SK-MEL-5 (cell line): ENCODE measurements at regions not wholly inside any gene's neighbourhood (a gene's known extent, or its start where the extent isn't known, plus 50 kb on each side); places are given as distances from the start of the nearest gene placed in this dataset.

ENCODE experiments used
- DNase-seq: peaks from one replicate; pipeline ENCODE4 v3.0.0-alpha.2; 2016; ENCODE audit warnings: low read depth, low spot score
- in situ Hi-C: cut with HindIII; loops from 2 replicates; pipeline ENCODE4 v1.10.0; 2016; ENCODE audit warnings: low sequenced_read_pairs, high pct_unique_total_duplicates, low pct_unique_long_range_greater_than_20kb

DNA sequence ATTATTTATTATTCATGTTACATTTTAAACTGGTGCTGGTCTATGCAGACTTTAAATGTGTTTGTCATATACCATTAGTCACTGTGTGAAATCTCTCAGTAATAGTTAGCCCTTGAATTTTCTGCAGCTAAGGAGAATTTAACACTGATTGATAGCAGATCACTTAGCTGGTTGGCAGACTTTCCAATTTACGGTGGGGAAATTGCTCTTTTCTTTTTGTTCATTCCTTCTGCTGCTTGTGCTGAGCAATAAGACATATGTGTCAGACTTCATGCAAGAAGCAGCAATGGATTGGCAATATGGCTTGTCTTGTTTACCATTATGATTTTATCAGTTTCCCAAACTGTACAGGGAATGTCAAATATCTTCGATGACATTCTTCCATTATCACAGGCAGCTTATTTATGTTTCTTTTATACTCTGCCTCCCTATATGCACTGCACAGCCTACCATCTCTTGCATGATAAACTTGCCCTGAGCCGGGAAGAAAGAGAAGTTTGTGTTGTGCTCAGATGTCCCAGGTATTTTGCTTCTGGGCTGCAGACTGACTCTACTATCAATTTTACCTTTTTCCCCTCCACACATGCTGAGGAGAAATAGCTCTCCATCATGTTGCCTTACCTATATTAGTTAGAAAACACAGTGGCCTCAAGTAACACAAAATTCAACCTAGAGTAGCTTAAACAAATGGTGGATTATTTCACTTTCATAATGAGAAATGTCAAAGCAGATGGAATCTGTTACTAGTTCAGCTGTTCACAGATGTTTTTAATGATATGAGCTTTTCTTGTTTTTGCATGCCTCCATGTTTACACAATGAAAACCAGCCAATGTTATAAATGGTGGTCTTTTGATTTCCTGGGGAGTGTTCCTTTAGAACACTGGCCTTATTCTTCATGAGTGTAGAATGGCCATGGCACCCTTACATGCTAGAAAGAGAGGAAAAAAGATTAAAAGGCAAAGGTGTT, 968.1 kb upstream of the GOT2 start:
- in situ Hi-C loops, result no loop called here
- no peak for DNase-seq

DNA sequence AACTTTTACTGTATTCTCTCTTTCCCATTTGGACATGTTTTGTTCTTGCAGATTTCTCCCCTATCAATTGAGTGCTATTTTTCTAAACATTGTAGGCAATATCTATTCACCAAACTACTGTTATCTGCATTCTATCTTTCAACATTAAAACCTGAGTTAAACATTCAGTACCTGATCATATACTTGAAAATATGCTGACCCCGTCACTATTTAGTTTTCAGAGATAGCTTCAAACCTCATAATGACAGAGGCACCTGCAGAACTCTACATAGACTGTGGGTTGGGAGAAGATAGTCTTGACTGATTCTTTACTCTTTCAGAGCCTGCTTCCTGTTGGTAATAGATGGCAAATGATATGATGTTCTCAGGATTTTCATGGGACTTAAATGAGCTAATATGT, 965.7 kb upstream of the GOT2 start:
- in situ Hi-C loops, result no loop called here

DNA sequence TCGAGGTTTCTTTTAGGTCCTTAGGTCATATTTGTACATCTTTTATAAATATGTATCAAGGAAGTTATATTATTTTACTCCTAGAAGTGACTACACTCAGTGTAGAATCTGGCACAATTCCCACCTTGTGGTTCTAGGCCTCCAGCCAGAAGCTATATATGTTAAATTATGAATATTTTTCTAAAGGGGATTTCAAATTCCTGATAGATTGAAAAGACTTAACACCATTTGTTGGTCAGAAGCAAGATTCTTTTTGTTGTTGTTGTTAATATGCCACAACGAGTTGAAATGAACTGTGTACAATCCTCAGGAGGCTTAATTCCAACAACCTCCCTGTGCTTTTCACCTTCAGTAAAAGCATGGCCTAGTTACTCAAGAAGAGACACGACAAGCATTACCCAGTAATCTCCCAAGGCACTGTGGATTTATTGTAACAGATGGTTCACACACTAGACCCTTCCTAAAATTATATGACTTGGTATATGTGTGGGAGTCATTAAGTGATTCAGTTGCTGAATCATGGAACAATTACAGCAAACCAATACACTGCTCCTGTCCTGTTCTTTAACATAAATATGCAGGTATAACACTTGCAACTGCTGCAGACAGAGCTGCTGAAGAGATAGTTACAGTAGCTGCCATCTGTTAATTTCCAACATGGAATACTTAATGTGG, 964.4 kb upstream of the GOT2 start:
- no peak for DNase-seq

More for the DNA sequence above, 965.7 kb upstream of the GOT2 start:
- no peak for DNase-seq

DNA sequence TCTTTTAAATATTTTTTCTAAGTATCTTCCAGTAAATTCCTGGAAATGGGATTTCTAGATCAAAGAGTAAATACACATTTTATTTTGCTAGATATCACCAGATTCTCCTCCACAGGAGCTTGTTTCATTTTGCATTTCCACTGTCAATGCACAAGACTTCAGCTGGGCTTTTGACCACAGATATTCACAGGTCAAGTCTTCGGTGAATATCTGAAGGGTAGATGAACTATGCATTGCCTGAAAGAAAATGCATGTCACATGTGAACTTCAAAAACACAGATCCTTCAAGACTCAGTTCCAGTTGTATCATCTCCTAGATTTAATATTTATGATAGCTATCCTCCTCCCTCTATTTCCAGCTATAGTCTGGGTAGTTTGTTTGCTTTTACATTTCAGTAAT, 963.6 kb upstream of the GOT2 start:
- in situ Hi-C loops, result no loop called here

More for the DNA sequence above, 964.4 kb upstream of the GOT2 start:
- in situ Hi-C loops, result no loop called here

DNA sequence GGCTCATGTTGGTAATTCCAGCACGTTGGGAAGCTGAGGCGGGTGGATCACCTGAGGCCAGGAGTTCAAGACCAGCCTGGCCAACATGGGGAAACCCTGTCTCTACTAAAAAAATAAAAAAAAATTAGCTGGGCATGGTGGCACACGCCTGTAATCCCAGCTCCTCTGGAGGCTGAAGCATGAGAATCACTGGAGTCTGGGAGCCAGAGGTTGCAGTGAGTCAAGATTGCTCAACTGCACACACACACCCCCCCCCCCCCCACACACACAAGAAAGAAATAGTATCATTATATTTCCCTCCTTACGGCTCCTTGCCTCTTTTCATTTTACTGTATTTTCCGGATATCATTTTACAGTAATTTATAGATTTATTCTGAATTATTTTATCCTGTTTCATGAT, 963.1 kb upstream of the GOT2 start:
- in situ Hi-C loops, result no loop called here
- no peak for DNase-seq

More for the DNA sequence above, 963.6 kb upstream of the GOT2 start:
- no peak for DNase-seq

DNA sequence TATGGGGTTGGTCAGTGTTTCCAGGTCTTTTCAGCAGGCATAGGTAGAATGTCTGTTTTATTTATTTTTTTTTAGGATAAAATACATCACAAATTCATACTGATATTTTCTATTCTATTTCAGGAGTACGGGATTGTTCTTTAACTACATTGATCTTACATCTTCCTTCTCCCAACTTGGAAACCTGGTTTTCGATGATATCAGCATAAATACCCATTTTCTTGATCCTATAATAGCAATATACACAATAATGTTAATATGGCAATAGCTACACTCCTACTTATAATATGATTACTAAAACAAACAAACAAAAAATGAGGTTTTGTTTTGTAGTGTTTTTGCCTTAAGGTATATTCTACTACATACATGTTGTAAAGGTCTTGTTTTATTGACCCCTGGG, 962.4 kb upstream of the GOT2 start:
- no peak for DNase-seq

DNA sequence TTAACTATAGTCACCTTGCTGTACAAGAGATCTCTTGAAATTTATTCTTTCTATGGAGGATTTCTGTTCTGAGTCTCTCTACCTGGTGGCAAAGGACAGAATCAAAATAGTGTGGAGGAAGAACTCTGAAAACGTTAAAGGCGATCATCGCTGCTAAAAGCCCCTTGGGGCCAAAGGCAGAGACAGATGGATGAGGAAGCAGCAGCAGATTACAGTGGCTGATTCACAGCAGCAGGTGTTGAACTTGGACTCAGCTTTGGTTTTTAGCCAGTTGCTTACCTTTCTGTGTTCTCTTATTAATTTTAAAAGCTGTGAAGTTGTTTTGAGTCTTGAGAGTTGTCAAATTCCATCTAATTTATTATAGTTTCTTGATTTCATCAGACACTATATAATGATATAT, 956.1 kb upstream of the GOT2 start:
- DNase-seq, result no peak
- in situ Hi-C loops, result no loop called here

More for the DNA sequence above, 962.4 kb upstream of the GOT2 start:
- in situ Hi-C loops, result no loop called here

DNA sequence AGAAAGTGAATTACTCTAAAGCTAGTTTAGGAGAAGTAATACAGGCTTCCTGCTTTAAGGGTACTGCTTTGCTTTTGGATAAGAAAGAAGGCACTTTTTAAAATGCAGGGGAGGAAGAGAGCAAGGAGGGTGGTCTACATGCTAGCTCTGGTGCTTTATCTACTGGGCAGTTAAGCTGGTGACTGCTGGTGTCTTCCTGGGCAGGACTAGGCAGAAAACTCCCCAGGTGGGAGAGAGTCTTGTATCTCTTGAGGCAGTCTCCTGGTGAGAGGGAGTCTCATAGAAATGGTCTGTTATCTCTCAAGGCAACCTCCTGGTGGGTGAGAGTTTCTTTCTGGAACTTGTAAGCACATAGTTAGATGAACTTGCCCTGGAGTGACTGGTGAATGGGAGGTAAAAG, 953.9 kb upstream of the GOT2 start:
- in situ Hi-C loops, result no loop called here
- DNase-seq, result no peak

DNA sequence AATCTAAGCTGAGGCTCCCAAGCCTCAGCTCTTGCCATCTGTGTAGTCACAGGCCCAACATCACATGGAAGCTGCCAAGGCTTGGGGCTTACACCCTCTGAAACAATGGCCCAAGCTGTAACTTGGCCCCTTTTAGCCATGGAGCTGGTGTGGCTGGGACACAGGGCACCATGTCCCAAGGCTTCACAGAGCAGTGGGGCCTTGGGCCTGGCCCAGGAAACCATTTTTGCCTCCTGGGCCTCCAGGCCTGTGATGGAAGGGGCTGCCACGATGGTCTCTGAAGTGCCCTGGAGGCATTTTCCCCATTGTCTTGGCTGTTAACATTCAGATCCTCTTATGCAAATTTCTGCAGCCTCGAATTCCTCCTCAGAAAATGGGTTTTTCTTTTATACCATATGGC, 952.3 kb upstream of the GOT2 start:
- in situ Hi-C loops, result no loop called here

DNA sequence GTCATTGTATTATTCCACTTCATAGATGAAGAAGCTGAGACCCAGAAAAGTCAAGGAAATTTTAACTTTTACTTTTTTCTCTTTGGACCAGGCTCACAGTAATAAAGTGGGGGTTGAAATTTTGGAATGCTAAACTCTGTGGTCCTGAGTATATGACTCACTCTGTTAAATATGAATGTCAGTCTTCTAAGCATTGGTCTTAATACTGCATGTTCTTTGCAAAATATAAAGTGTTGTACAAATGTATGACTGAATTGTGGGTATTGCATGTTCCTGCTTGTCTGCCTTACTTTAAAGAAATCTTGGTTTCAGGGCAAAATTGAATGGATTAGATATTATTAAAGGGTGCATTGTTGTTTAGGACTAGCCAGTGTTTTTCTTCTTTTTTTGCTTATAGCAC, 950.8 kb upstream of the GOT2 start:
- in situ Hi-C loops, result no loop called here
- DNase-seq, result no peak

More for the DNA sequence above, 952.3 kb upstream of the GOT2 start:
- no peak for DNase-seq

DNA sequence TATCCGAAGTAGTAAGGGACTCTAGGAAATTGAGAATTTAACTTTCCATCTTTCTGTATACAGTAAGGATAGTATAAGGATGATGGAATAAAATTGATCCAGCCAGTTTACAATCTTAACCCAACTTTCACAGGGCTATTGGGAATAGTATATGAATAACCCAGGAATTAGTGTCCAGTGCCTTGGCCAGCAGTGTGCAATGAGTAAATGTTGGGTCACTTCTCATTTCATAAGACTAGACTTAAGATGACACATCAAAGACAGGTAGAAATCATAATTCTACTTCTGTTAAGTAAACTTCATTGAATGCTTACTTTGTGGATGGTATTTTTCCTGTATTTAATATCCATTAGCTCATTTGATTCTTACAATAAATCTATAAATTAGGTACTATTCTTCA, 949.6 kb upstream of the GOT2 start:
- no peak for DNase-seq
- in situ Hi-C loops, result no loop called here

DNA sequence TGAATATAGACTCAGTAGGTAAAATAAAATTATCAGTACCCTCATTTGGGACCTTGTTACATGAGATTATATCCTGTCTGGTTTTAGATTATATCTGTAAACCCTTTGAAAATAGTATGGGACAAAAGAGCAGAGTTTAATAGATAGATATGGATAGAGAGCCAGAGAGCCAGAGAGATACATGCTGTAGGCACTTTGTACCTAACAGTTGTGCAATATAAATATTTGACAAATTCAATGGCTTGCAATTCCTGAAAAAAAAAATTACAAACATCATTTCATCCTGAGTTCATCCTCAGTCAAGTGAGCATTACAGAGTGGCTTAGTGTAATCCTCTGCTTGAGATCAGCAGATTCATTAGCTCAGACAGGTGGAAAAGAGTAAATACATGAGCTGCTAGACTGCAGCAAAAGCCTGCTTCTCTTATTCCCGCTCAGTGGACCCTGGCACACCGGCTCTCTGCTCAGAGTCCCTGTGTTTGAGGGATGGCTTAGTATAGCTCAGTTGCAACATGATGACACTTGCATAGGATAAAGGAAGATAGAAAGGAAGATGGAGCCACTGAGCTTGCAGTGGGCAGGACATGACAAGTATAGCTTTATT, 931.6 kb upstream of the GOT2 start:
- in situ Hi-C loops, result no loop called here

DNA sequence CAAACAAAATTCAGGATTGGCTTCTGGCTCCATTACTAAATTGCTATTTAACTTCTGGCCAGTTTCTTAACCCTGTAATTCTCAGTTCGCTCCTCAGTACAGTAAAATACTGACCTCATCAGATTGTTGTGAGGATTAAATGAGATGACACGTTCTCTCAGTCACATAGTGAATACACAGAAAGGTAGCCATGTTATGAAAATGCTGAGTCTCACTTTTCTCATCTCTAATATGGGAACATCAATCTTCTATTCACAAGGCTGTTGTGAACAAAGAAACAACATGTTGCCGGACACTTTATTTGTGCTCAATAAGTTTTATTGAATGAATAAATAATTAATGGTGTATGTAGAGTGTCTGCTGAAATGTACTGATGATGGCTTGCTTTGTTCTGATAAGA, 924.5 kb upstream of the GOT2 start:
- in situ Hi-C loops, result no loop called here
- DNase-seq, result no peak

More for the DNA sequence above, 931.6 kb upstream of the GOT2 start:
- no peak for DNase-seq

DNA sequence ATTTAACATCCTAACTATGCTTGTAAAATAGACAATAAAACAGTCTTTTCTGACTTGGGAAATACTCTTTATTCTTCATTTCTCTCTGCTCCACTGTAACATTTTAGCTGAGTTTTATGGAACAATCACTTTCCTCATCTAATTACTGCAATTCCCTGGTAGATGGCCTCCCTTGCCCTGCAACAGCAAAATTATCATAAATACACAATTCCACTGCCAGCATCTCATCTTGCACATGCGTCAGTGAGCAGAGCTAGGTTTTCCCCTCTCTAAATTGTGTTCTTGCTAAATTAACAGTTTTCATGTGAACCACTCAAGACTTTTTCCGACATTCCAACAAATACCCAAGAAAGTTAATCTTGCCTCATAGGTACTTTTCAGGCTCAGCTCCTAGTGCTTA, 920.9 kb upstream of the GOT2 start:
- DNase-seq, result no peak
- in situ Hi-C loops, result no loop called here

DNA sequence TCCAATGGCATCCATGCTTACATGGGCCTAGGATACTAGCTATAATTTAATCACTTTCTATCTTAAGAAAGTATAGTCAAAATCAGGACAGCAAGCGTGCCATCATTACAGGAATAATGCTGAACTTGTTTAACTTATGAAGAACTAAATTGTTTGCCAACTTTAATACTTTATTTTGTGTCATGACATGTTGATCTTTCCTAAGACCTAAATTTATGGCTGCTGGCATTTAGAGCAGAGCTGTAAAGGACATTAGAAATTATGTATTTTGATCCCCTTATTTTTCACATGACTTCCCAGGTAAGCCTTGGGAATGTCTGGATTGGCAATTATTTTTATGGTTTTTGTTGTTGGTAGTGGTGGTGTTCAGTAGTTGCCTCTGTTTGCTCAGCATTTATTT, 920.3 kb upstream of the GOT2 start:
- in situ Hi-C loops, result no loop called here
- DNase-seq, result no peak

DNA sequence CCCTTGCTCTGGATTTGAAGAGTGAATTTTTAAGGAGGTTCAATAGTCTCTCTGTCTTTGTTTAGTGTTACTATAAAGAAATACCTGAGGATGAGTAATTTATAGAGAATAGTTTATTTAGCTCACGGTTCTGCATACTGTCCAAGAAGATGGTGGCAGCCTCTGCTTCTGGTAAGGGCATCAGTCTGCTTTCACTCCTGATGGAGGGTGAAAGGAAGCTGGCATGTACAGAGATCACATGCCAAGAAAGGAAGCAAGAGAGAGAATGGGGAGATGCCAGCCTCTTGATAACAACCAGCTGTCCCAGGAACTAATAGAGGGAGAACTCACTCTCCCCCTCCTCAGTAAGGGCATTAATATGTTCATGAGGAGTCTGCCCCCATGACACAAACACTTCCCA, 917.5 kb upstream of the GOT2 start:
- in situ Hi-C loops, result no loop called here
- no peak for DNase-seq

DNA sequence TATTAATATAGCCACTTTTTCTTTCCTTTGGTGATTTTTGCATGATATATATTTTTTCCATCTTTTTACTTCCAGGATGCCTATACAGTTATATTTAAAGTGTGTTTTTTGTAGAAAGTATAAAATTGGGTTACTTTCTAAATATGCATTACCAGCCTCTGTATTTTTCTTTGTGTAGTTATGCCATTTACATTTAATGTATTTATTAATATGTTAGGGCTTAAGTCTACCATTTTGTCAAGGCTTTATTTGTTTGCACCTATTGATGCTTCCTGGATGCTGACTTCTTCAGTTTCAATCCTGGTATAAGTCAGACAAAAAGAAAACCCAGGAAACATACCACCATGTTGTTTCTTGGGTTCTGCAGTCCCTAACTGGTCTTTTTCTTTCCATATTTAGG, 911.1 kb upstream of the GOT2 start:
- no peak for DNase-seq
- in situ Hi-C loops, result no loop called here

DNA sequence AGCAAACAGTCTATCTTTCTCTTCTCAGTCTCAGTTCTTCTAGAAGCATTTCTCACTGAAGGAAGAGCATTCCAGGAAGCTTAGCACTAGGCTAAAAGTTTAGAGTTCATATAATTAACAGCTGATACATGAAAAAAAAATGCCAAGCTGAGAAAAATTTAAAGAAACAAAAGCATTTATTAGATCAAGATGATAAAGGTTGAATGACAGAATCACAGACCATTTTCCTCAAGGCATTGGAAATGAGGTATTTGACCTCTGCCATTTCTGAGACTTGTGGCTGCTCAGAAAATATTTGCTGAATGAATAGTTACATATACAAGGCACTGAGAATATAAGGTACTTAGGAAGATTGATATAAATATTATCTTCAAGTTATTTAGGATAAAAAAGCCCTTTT, 901.6 kb upstream of the GOT2 start:
- DNase-seq, result no peak
- in situ Hi-C loops, result no loop called here
